Stimulated activated CD4-positive, alpha-beta T cell treated with anti-CD3 and anti-CD28 coated beads, Interleukin-1b, Interleukin-23, amount 100 ng/mL, for 24 hours (primary cell): ENCODE measurements at regions not wholly inside any gene's neighbourhood (a gene's known extent, or its start where the extent isn't known, plus 50 kb on each side); places are given as distances from the start of the nearest gene placed in this dataset.

Experiments used
- DNase-seq, 4 experiments: peaks; one replicate each; pipeline ENCODE4 v3.0.0-alpha.2; 2020; ENCODE audit warnings: low read depth in 4 of 4, low spot score in 1 of 4

- no peak for DNase-seq
Observed at GRCh38 chrX:20481632-20482031, 214.9 kb upstream of the RPS6KA3 start.

- no peak for DNase-seq
Observed at GRCh38 chrX:20479896-20480295, 213.2 kb upstream of the RPS6KA3 start.

GRCh38 chrX:20479048-20479447 is 212.3 kb upstream of the RPS6KA3 start:
- no peak for DNase-seq

- no peak for DNase-seq
Observed at GRCh38 chrX:20477836-20478524, 211.3 kb upstream of the RPS6KA3 start.

DNA sequence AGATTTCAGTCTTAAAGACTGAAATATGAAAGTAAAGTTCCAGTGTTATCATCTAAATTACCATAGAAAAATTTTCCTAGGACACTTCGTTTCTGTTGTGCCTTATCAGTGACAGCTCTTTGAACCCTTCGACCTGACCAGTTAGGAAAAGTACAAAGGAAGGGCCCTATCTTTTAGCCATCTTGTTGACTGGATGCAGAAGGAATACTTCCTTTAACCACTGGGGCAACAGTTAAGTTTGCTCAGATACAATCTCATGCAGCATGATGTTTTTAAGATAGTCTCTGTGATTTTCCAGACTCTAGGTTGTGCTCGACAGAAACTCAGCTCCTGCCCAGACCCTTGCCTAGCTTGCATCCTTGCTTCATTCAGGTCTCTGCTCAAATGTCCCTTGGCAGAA is 210.5 kb upstream of the RPS6KA3 start:
- no peak for DNase-seq

- DNase-seq: no peak
Observed at GRCh38 chrX:20472620-20473258, 206.0 kb upstream of the RPS6KA3 start.

GRCh38 chrX:20472148-20472547 is 205.4 kb upstream of the RPS6KA3 start:
- no peak for DNase-seq

DNA sequence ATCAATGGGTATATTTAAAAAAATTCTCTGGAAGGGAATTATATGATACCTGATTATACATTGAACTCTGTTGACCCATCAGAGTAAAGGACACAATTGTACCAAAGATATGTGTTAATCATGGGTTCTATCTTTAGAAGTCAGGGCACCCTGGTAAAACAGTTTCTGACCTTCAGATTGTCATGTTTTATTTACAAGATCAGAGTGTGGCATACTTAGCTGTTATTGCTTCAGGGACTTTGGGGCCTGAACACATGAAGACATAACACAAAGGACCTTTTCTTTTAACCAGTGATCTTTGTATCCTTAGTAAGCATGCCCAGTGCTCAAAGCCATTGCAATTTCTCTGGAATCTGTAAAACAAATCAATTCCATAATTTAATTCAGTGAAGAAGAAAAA is 204.8 kb upstream of the RPS6KA3 start:
- DNase-seq: no peak

- no peak for DNase-seq
Observed at GRCh38 chrX:20463296-20464075, 196.8 kb upstream of the RPS6KA3 start.

DNA sequence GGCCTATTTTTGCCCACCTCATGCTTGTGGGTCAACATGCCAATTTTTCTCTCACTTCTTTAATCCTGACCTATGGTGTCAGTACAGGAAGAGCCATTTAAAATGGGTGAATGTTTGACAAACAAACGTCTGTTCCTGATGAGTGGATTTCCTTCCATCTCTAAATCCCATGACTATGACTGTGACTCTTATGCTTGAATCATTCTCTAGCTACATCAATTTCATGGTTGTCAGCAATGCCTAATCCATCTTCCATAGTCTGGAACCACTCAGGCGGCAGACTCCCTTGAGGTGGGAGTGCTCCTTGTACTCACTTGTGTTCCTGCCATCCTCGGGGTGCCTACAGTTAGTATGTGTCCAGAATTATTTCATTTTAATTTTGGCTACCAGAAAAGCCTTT is 194.9 kb upstream of the RPS6KA3 start:
- no peak for DNase-seq

GRCh38 chrX:20461002-20461401 is 194.3 kb upstream of the RPS6KA3 start:
- DNase-seq: no peak

DNA sequence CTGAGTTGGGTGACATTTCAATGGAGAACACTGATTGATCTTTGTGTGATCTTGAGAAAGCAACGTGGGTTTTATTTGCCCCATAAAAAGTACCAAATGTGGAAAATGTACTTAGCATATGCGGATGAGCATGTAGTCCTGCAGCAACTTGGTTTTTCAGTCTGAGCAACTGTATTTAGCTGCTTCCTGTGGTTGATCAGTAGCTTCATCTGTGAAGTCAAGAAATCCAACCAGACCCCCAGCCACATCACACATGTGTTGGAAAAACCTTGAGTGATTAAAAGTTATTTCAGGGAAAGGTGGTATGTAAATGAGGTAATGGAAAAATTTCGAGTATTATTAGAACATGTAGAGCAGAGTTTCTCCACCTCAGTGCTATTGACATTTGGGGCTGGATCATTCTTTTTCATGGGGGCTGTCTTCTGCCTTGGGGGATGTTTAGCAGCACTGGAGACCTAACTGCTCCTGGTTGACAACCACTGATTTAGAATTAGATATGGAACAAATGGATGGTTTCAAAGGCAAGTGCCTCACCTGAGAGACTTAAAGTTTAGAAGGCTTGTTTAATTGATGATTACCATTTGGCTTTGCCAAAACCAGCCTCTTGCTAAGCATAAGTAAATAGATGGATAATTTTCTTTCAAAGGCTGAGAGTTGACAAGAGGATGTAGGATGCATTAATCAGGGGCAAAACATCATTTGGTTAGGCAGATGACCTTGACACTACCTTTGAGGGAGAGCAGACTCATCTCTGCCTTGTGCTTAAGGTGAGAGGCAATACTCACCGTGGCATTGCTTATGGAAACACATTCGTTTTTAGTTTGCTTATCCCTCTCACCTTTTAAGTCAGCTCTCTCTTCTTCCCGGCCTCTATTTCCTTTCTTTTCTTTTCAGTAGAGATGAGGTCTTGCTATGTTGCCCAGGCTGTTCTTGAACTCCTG is 193.0 kb upstream of the RPS6KA3 start:
- no peak for DNase-seq

GRCh38 chrX:20456971-20457370 is 190.3 kb upstream of the RPS6KA3 start:
- DNase-seq: no peak

DNA sequence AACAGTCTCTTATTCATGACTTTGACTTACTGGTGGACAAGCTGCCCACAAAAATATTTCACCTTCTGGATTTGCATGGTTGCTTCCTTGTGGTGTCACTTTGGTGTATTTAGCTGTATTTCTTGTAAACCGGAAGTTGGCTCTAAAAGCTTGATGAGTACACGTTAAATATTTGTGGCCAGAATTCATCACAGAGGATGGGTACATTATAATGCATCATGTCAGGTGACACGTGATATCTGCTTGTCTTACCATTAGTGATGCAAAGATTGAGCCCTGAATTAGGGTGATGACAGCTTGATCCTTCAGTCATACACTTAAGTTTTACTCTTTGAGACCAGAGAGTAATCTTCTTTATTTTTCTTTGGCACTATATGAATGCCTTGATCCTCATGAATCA is 188.3 kb upstream of the RPS6KA3 start:
- no peak for DNase-seq

- no peak for DNase-seq
Observed at GRCh38 chrX:20454117-20454516, 187.4 kb upstream of the RPS6KA3 start.

- DNase-seq: no peak
Observed at GRCh38 chrX:20452487-20452886, 185.8 kb upstream of the RPS6KA3 start.

- DNase-seq: no peak
Observed at GRCh38 chrX:20451929-20452328, 185.2 kb upstream of the RPS6KA3 start.

DNA sequence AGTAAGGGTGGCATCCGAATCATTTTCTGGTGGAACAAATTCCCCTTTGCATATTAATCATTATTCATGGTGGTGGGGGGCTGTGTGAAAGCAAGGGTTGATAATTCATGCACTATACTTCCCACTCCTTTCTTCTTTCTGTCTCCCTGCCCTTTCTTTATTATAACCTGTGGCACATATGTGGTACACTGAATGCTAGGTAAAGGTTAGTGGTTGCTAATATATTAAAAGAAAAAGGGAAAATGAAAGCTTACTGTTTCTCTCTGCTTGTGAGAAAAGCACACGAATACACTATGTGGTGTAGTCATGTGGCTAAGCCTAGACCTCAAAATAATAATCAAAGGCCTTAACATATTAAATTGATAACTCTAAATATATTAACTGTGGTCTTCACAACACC is 178.4 kb upstream of the RPS6KA3 start:
- no peak for DNase-seq

- DNase-seq: peak; percentile 57 to 74 (median 65)
Observed at GRCh38 chrX:20442597-20442996, 175.9 kb upstream of the RPS6KA3 start.

DNA sequence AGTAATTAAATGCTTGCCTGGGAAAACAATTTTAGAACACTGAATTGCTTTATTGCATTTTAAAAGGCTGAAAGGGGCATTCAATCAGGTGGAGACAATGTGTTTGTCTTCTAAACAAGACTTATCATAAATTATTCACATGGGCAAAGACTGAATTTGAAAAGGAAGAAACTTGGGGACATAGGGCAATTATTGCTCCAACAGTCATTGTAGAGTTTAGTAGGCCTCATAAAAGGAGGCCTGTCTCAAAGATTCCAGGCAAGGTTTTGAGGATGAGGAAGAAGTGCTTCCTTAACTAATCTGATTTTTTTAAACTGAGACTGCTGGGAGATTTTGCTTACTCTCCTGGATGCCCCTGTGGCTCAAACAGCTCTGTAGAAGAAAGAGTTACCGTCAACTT is 174.4 kb upstream of the RPS6KA3 start:
- DNase-seq: no peak

DNA sequence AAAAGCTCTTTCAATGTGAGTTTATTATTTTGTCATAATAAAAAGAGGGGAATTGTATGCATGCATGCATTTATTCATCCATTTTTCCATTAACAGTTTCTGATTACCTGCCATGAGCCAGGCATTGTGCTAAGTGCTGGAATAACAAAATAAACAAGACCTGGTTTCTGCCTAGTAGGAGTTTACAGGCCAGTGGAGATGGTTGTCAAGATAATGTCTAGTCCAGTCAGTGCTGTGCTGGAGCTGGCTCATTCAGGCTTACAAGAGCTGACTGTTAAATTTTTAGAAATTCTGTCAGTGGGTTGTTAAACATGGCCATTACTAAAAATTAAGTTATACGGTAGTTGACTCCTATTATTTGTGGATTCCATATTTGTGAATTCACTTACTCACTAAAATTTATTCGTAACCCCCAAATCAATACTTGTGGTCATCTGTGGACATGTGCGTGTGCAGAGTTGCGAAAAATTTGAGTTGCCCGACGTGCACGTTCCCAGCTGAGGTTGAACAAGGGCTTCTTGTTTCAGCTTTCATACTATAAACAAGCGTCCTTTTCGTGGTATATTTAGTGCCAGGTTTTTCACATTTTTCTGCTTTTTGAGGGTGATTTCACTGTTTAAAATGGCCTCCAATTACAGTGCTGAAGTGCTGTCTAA is 172.3 kb upstream of the RPS6KA3 start:
- no peak for DNase-seq
